H9 (cell line): ENCODE measurements at regions not wholly inside any gene's neighbourhood (a gene's known extent, or its start where the extent isn't known, plus 50 kb on each side); places are given as distances from the start of the nearest gene placed in this dataset.

ENCODE experiments used
- DNase-seq: peaks from one replicate; pipeline ENCODE4 v3.0.0-alpha.2; 2017
- H2AFZ ChIP-seq: one replicate; pipeline ENCODE4 v1.6.1; 2013; ENCODE audit warnings: mild to moderate bottlenecking, low read length, control low read depth, moderate library complexity
- H2AK5ac ChIP-seq: 2 replicates; pipeline ENCODE4 v1.6.1; 2013; ENCODE audit warnings: low read length, control low read depth, mixed read lengths; ENCODE audit not compliant: insufficient read length
- H2BK120ac ChIP-seq: one replicate; pipeline ENCODE4 v1.6.1; 2013; ENCODE audit warnings: low read depth, mild to moderate bottlenecking, low read length, control low read depth, inconsistent platforms; ENCODE audit not compliant: poor library complexity, severe bottlenecking
- H2BK12ac ChIP-seq: 2 replicates; pipeline ENCODE4 v1.6.1; 2013; ENCODE audit warnings: low read length, control low read depth, mixed read lengths, low read depth; ENCODE audit not compliant: insufficient read length
- H2BK15ac ChIP-seq: 2 replicates; pipeline ENCODE4 v1.6.1; 2013; ENCODE audit warnings: low read depth, low read length, control low read depth
- H2BK20ac ChIP-seq: one replicate; pipeline ENCODE4 v1.6.1; 2013; ENCODE audit warnings: low read depth, mild to moderate bottlenecking, low read length, control low read depth, inconsistent platforms; ENCODE audit not compliant: poor library complexity, severe bottlenecking
- H2BK5ac ChIP-seq: 2 replicates; pipeline ENCODE4 v1.6.1; 2013; ENCODE audit warnings: low read length, control low read depth, mixed read lengths; ENCODE audit not compliant: insufficient read length
- H3K14ac ChIP-seq: 2 replicates; pipeline ENCODE4 v1.6.1; 2013; ENCODE audit warnings: low read length, control low read depth; ENCODE audit not compliant: insufficient read depth
- H3K18ac ChIP-seq: 2 replicates; pipeline ENCODE4 v1.6.1; 2013; ENCODE audit warnings: low read depth, mild to moderate bottlenecking, mixed read lengths, low read length, control low read depth; ENCODE audit not compliant: insufficient read length
- H3K23ac ChIP-seq: 2 replicates; pipeline ENCODE4 v1.6.1; 2013; ENCODE audit warnings: low read length, control low read depth, mixed read lengths, low read depth; ENCODE audit not compliant: insufficient read length
- H3K23me2 ChIP-seq: 2 replicates; pipeline ENCODE4 v1.6.1; 2013; ENCODE audit warnings: low read depth, mild to moderate bottlenecking, mixed read lengths, low read length, control low read depth; ENCODE audit not compliant: insufficient read length, poor library complexity, severe bottlenecking
- H3K27ac ChIP-seq: 2 replicates; pipeline ENCODE4 v1.5.1; 2013; ENCODE audit warnings: low read length, control low read depth, mixed read lengths, low read depth; ENCODE audit not compliant: insufficient read length
- H3K27me3 ChIP-seq: 2 replicates; pipeline ENCODE4 v1.6.1; 2013; ENCODE audit warnings: low read length, control low read depth, inconsistent platforms; ENCODE audit not compliant: insufficient read depth
- H3K4ac ChIP-seq: 2 replicates; pipeline ENCODE4 v1.6.1; 2013; ENCODE audit warnings: low read depth, mild to moderate bottlenecking, control low read depth, inconsistent platforms, low read length, moderate library complexity
- H3K4me1 ChIP-seq: 2 replicates; pipeline ENCODE4 v1.6.1; 2013; ENCODE audit warnings: low read length, control low read depth, inconsistent platforms; ENCODE audit not compliant: insufficient read depth
- H3K4me2 ChIP-seq: 2 replicates; pipeline ENCODE4 v1.6.1; 2013; ENCODE audit warnings: low read length, control low read depth, mixed read lengths; ENCODE audit not compliant: insufficient read length, insufficient read depth
- H3K56ac ChIP-seq: 2 replicates; pipeline ENCODE4 v1.6.1; 2013; ENCODE audit warnings: low read depth, mild to moderate bottlenecking, mixed read lengths, low read length, control low read depth; ENCODE audit not compliant: insufficient read length
- H3K79me1 ChIP-seq: 2 replicates; pipeline ENCODE4 v1.6.1; 2013; ENCODE audit warnings: low read depth, mild to moderate bottlenecking, moderate library complexity, low read length, control low read depth, inconsistent platforms; ENCODE audit not compliant: insufficient read depth, poor library complexity, severe bottlenecking
- H3K79me2 ChIP-seq: 2 replicates; pipeline ENCODE4 v1.6.1; 2013; ENCODE audit warnings: low read length, control low read depth, inconsistent platforms; ENCODE audit not compliant: insufficient read depth
- H3K9ac ChIP-seq: 2 replicates; pipeline ENCODE4 v1.6.1; 2013; ENCODE audit warnings: low read length, control low read depth, mixed read lengths; ENCODE audit not compliant: insufficient read length; ENCODE audit errors: extremely low read depth
- H3K9me3 ChIP-seq: one replicate; pipeline ENCODE4 v1.6.1; 2013; ENCODE audit warnings: low read depth, low read length, inconsistent platforms; ENCODE audit not compliant: control insufficient read depth
- H3T11ph ChIP-seq: one replicate; pipeline ENCODE4 v1.6.1; 2013; ENCODE audit warnings: mild to moderate bottlenecking, low read length, control low read depth, inconsistent platforms
- H4K20me1 ChIP-seq: one replicate; pipeline ENCODE4 v1.6.1; 2013; ENCODE audit not compliant: control insufficient read depth, insufficient read length, insufficient read depth
- H4K5ac ChIP-seq: 2 replicates; pipeline ENCODE4 v1.6.1; 2013; ENCODE audit warnings: low read depth, mild to moderate bottlenecking, mixed read lengths, low read length, control low read depth; ENCODE audit not compliant: insufficient read length
- H4K8ac ChIP-seq: replicated peaks from 2 replicates; pipeline ENCODE4 v1.6.1; 2013; ENCODE audit warnings: low read length, control low read depth, mixed read lengths, low read depth; ENCODE audit not compliant: insufficient read length
- H4K91ac ChIP-seq: 2 replicates; pipeline ENCODE4 v1.6.1; 2013; ENCODE audit warnings: low read depth, mild to moderate bottlenecking, moderate library complexity, mixed read lengths, low read length, control low read depth; ENCODE audit not compliant: insufficient read length
- H3K27ac Mint-ChIP-seq, 3 experiments: 2 replicates in 2 of 3; 3 replicates in 1 of 3; pipeline ENCODE4 v1.8.0; 2020 to 2021; ENCODE audit warnings: mixed read lengths in 3 of 3, mild to moderate bottlenecking in 1 of 3, moderate library complexity in 1 of 3
- H3K27me3 Mint-ChIP-seq: 2 replicates; pipeline ENCODE4 v1.8.0; 2021; ENCODE audit warnings: low read depth, mild to moderate bottlenecking, moderate library complexity, mixed read lengths
- H3K36me3 Mint-ChIP-seq, 3 experiments: 2 replicates in 2 of 3; 3 replicates in 1 of 3; pipeline ENCODE4 v1.8.0; 2020 to 2021; ENCODE audit warnings: low read depth in 3 of 3, mixed read lengths in 3 of 3; ENCODE audit not compliant: insufficient read depth in 1 of 3
- H3K4me1 Mint-ChIP-seq, 2 experiments: 2 replicates each; pipeline ENCODE4 v1.8.0; 2020; ENCODE audit warnings: mixed read lengths in 2 of 2
- H3K4me3 Mint-ChIP-seq, 2 experiments: 2 replicates in 1 of 2; 3 replicates in 1 of 2; pipeline ENCODE4 v1.8.0; 2020 to 2021; ENCODE audit warnings: mild to moderate bottlenecking in 2 of 2, mixed read lengths in 2 of 2, moderate library complexity in 1 of 2
- H3K9me3 Mint-ChIP-seq, 2 experiments: 2 replicates in 1 of 2; 3 replicates in 1 of 2; pipeline ENCODE4 v1.8.0; 2020; ENCODE audit warnings: mild to moderate bottlenecking in 2 of 2, mixed read lengths in 2 of 2, moderate library complexity in 1 of 2
- WGBS: extraction: QIAGEN DNeasy Blood & Tissue Kit; methylation state at CpG from one replicate; pipeline ENCODE4 v1.1.7; 2013; ENCODE audit warnings: missing lambda C conversion rate, low lambda C conversion rate, mixed read lengths; ENCODE audit not compliant: insufficient read length; ENCODE audit errors: extremely low coverage; 5-methylcytosine and 5-hydroxymethylcytosine counted together
- TF ChIP-seq, protein P1 (sequence below): fragments of 200-600 bp; sonication (generic); conservative IDR thresholded peaks from 3 replicates; pipeline ENCODE4 v1.8.0; 2021; ENCODE audit warnings: antibody characterized with exemption, mild to moderate bottlenecking

DNA sequence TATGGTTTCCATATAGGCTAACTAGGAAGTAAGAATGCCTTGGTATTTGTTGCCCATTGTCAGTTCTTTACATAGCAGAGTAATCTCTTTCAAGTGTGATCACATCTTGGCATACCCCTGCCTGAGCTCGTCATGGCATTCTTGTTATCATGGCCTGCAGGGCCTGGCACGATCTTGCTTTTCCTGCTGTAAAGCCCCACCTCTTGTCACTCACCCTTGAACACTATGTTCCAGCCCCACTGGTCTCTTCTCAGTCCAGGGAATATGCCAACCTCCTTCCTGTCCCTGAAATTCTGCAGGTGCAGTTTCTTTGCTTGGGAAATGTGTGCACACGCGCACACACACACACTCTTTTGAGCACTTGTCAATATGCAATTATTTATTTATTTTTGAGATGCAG lies 250.2 kb upstream of the DMRT1 start:
- Histone ChIP-seq H3K23me2 (no peaks in the 10 kb centered on the region), H2BK20ac (no peak overlapping the region), H3K9me3 (no peaks in the 10 kb centered on the region), H3K4me2 (no peak overlapping the region), H4K20me1 (no peaks in the 10 kb centered on the region), H3K4me1 (peaks cover 2% of the 10 kb centered on the region), H3K79me2 (no peaks in the 10 kb centered on the region), H2BK120ac (no peak overlapping the region), H3K23ac (no peak overlapping the region), H3K27ac (no peak overlapping the region), H4K5ac (no peak overlapping the region), H2BK15ac (no peak overlapping the region), H3T11ph (no peak overlapping the region), H4K8ac (no peak overlapping the region), H3K4ac (no peak overlapping the region), H2AK5ac (no peak overlapping the region), H3K56ac (no peak overlapping the region), H3K9ac (no peak overlapping the region), H3K79me1 (no peaks in the 10 kb centered on the region), H2BK12ac (no peak overlapping the region), H4K91ac (no peak overlapping the region), H3K27me3 (no peaks in the 10 kb centered on the region), H2AFZ (no peak overlapping the region), H2BK5ac (no peak overlapping the region), H3K18ac (no peak overlapping the region), H3K14ac (no peak overlapping the region)
- no peak overlapping the region for H3K4me3 Mint-ChIP-seq
- no CpG with 5 or more reads among the region's 4 CpGs for WGBS
- H3K27ac Mint-ChIP-seq: no peak overlapping the region
- peaks cover 0 to 12% (median 5%) of the 10 kb centered on the region in 3 experiments; a peak in 1 of 7 replicates for H3K36me3 Mint-ChIP-seq
- TF ChIP-seq, protein P1, sequence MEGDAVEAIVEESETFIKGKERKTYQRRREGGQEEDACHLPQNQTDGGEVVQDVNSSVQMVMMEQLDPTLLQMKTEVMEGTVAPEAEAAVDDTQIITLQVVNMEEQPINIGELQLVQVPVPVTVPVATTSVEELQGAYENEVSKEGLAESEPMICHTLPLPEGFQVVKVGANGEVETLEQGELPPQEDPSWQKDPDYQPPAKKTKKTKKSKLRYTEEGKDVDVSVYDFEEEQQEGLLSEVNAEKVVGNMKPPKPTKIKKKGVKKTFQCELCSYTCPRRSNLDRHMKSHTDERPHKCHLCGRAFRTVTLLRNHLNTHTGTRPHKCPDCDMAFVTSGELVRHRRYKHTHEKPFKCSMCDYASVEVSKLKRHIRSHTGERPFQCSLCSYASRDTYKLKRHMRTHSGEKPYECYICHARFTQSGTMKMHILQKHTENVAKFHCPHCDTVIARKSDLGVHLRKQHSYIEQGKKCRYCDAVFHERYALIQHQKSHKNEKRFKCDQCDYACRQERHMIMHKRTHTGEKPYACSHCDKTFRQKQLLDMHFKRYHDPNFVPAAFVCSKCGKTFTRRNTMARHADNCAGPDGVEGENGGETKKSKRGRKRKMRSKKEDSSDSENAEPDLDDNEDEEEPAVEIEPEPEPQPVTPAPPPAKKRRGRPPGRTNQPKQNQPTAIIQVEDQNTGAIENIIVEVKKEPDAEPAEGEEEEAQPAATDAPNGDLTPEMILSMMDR: no peak
- H3K27me3 Mint-ChIP-seq: no peaks in the 10 kb centered on the region
- H3K9me3 Mint-ChIP-seq: no peaks in the 10 kb centered on the region
- no peak for DNase-seq
- H3K4me1 Mint-ChIP-seq: peaks cover 10 to 18% of the 10 kb centered on the region in 2 experiments
